Keratinocyte (primary cell): ENCODE measurements at regions not wholly inside any gene's neighbourhood (a gene's known extent, or its start where the extent isn't known, plus 50 kb on each side); places are given as distances from the start of the nearest gene placed in this dataset.

Experiments used
- CTCF ChIP-seq, 3 experiments: IDR thresholded peaks in 1 of 3; conservative IDR thresholded peaks in 1 of 3; optimal IDR thresholded peaks in 1 of 3; 2 replicates in 2 of 3; 3 replicates in 1 of 3; pipeline versions ENCODE3 to v1.5.1; 2011; ENCODE audit warnings: low read length in 3 of 3, mild to moderate bottlenecking in 3 of 3, moderate library complexity in 2 of 3, control low read depth in 1 of 3, inconsistent platforms in 1 of 3; ENCODE audit not compliant: insufficient read depth in 2 of 3; ENCODE audit errors: extremely low read depth in 1 of 3
- EZH2 ChIP-seq: IDR thresholded peaks from one replicate; pipeline ENCODE4 v1.6.1; 2012; ENCODE audit warnings: inconsistent platforms, mild to moderate bottlenecking, low read length, moderate library complexity

DNA sequence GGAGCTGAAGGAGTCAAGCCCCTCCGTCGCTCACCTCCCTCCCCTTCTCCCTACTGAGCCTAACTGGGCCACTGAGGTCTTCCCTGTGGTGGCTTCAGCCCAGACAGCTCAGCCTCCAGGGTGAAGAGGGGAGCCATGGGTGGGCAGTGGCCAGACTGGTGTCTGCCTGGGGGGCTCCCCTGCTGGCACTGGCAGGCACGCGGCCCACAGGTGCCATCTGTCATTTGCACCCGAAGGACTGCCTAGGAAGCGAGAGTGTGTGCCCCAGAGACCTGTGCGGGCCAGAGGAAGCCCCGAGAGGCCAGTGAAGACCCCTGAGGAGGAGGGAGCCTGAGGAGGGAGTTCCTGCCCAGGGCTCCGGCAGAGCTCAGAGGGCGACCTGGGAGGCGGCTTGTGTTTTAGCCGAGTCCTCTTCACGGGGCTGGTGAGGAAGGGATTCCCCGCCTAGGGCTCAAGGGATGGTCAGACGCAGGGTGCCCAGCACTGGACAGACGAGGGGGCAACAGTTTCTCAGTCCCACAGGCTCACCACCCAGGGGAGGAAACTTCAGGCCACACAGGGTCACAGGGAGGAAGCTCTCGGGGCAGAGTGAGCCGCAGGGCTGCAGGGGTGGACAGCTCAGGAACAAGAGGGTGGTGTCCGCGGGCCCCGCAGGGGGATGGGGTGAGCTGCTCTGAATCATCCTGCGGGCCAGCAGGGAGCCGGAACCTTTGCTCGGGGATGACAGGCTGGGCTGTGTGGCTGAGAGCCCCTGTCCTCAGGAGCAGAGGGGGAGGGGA is 76.2 kb upstream of the PPP2R2D start:
- no peak for TF ChIP-seq CTCF (optimal IDR thresholded peaks at IDR 0.05 in 1 of 3, IDR thresholded peaks at IDR 0.05 in 1 of 3, conservative IDR thresholded peaks at IDR 0.05 in 1 of 3; ENCODE audit: extremely low read depth in 1 of 3, insufficient read depth in 2 of 3, low read length in 3 of 3)
- TF ChIP-seq EZH2, result no peak
